Loucy (cell line): ENCODE measurements at regions not wholly inside any gene's neighbourhood (a gene's known extent, or its start where the extent isn't known, plus 50 kb on each side); places are given as distances from the start of the nearest gene placed in this dataset.

Source experiments
- H2AFZ ChIP-seq: fragments of 200-600 bp; sonication (generic); 2 replicates; pipeline ENCODE4 v1.6.0; 2016; ENCODE audit warnings: antibody characterized with exemption, mild to moderate bottlenecking, low read length, moderate library complexity
- H3F3A ChIP-seq: fragments of 200-600 bp; 2 replicates; pipeline ENCODE4 v1.6.0; 2016; ENCODE audit warnings: antibody characterized with exemption, low read depth, mild to moderate bottlenecking
- H3K27me3 ChIP-seq: fragments of 200-600 bp; sonication (generic); 2 replicates; pipeline ENCODE4 v1.6.1; 2014; ENCODE audit warnings: low read length, mild to moderate bottlenecking; ENCODE audit not compliant: insufficient read depth, poor library complexity, severe bottlenecking
- H3K36me3 ChIP-seq: fragments of 200-600 bp; sonication (generic); 2 replicates; pipeline ENCODE4 v1.6.1; 2016; ENCODE audit warnings: low read length; ENCODE audit not compliant: insufficient read depth
- H3K4me1 ChIP-seq: fragments of 200-600 bp; sonication (generic); 2 replicates; pipeline ENCODE4 v1.5.1; 2014; ENCODE audit warnings: low read length, mild to moderate bottlenecking; ENCODE audit not compliant: insufficient read depth, poor library complexity, severe bottlenecking
- H3K4me2 ChIP-seq: fragments of 200-600 bp; sonication (generic); 2 replicates; pipeline ENCODE4 v1.6.0; 2014; ENCODE audit warnings: antibody characterized with exemption, low read length, low read depth, mild to moderate bottlenecking; ENCODE audit not compliant: poor library complexity, severe bottlenecking
- H3K4me3 ChIP-seq: fragments of 200-600 bp; sonication (generic); 2 replicates; pipeline ENCODE4 v1.5.1; 2014; ENCODE audit warnings: low read length, mild to moderate bottlenecking, mixed read lengths; ENCODE audit not compliant: poor library complexity, severe bottlenecking
- H3K79me2 ChIP-seq: fragments of 200-600 bp; sonication (generic); 2 replicates; pipeline ENCODE4 v1.6.1; 2014; ENCODE audit warnings: low read length; ENCODE audit not compliant: insufficient read depth
- H3K9ac ChIP-seq: fragments of 200-600 bp; sonication (generic); 2 replicates; pipeline ENCODE4 v1.6.0; 2014; ENCODE audit warnings: mild to moderate bottlenecking, low read depth, low read length, moderate library complexity; ENCODE audit not compliant: poor library complexity, severe bottlenecking
- H3K9me2 ChIP-seq: fragments of 200-600 bp; sonication (generic); replicated peaks from 2 replicates; pipeline ENCODE4 v1.6.1; 2016; ENCODE audit warnings: low read depth, low read length, mixed read lengths
- H3K9me3 ChIP-seq: fragments of 200-600 bp; sonication (generic); 2 replicates; pipeline ENCODE4 v1.6.1; 2014; ENCODE audit warnings: mild to moderate bottlenecking, antibody characterized with exemption, low read length, low read depth; ENCODE audit not compliant: insufficient read depth
- H4K20me1 ChIP-seq: fragments of 200-600 bp; sonication (generic); 2 replicates; pipeline ENCODE4 v1.6.0; 2014; ENCODE audit warnings: antibody characterized with exemption, low read length, mild to moderate bottlenecking; ENCODE audit not compliant: insufficient read depth, poor library complexity, severe bottlenecking
- EZH2phosphoT487 ChIP-seq: fragments of 200-600 bp; IDR thresholded peaks from 2 replicates; pipeline ENCODE4 v1.6.1; 2018; ENCODE audit warnings: antibody characterized with exemption, mild to moderate bottlenecking, moderate library complexity, borderline replicate concordance
- TF ChIP-seq, protein P1 (sequence below): fragments of 200-600 bp; sonication (generic); conservative IDR thresholded peaks from 2 replicates; pipeline ENCODE4 v1.5.1; 2014; ENCODE audit warnings: mild to moderate bottlenecking, antibody characterized with exemption, low read length

DNA sequence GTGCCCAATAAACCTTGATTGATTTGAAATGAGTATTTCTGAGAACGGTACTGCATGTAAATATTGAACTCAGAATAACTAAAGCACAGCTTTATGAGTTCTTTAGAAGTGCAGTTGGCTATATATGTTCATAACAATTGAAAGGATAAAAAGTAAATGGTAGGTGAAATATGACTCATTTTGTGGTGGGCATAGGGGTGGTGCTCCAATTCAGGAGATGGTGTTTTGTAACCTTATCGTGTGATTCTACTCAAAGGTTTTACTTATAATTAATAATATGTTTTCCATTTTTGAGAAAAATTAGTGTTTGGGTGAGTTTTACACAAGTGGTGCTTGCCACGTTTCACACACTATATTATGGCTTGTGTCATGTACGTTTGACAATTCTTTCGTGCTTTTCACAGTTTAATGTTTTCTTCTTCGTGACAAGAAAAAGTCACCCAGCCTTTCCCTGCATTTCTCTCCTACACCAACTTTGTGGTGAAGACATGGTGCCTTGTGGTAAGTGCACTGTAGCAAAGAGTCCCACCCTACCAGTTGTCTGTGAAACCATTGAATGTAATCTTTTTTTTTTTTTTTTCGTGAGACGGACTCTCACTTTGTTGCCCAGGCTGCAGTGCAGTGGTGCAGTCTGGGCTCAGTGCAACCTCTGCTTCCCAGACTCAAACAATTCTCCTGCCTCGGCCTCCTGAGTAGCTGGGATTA, 492.5 kb upstream of the SGCD start:
- H3K79me2 ChIP-seq = no peaks in the 10 kb centered on the region
- H3K9me2 ChIP-seq = no peaks in the 10 kb centered on the region
- no peaks in the 10 kb centered on the region for H3K36me3 ChIP-seq
- TF ChIP-seq EZH2phosphoT487 = no peak
- H3K27me3 ChIP-seq = no peaks in the 10 kb centered on the region
- no peaks in the 10 kb centered on the region for H3K9me3 ChIP-seq
- H3K4me2 ChIP-seq = no peak overlapping the region
- no peak overlapping the region for H2AFZ ChIP-seq
- no peaks in the 10 kb centered on the region for H4K20me1 ChIP-seq
- no peaks in the 10 kb centered on the region for H3K4me1 ChIP-seq
- no peaks in the 10 kb centered on the region for H3F3A ChIP-seq
- no peak overlapping the region for H3K4me3 ChIP-seq
- H3K9ac ChIP-seq = no peak overlapping the region

DNA sequence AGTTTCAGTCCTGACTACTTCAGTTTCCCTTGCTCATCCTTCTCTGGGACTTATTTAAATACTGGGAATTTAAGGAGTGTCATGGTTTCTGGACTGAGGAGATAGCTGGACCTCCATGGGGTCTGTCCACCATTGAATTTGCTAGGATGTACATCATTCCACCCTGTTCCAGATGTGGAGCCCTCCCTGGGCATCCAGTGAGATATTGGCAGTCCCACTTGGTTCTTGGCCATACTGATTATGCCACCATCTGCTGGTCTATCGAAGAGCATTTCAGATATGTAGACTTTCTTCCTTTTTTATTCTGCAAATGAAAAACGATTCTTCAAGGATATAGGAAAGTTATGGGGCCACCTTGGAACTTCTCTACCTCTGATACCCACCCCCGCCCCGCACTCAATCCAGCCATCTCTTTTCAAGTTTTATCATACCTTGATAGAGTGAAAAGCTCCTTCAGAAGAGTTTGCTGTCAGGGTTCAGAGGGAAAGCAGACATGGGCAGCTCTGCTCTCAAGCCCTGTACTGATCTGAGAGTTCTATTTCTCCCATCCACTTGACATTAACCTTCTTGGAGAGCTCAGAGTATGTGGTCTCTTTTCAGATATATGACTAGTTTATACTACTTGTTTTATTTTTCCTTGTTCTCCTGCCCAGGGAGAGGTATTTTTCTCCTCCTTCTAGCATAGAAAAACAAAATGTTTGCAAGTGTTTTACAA, 490.7 kb upstream of the SGCD start:
- Histone ChIP-seq H3K27me3 (no peaks in the 10 kb centered on the region), H3K79me2 (no peaks in the 10 kb centered on the region), H3K36me3 (no peaks in the 10 kb centered on the region), H3K9me2 (no peaks in the 10 kb centered on the region), H3K9me3 (no peaks in the 10 kb centered on the region), H3K9ac (no peak overlapping the region), H2AFZ (no peak overlapping the region), H3K4me1 (no peaks in the 10 kb centered on the region), H3F3A (no peaks in the 10 kb centered on the region), H3K4me2 (no peak overlapping the region), H3K4me3 (no peak overlapping the region), H4K20me1 (no peaks in the 10 kb centered on the region)
- TF ChIP-seq, protein P1, sequence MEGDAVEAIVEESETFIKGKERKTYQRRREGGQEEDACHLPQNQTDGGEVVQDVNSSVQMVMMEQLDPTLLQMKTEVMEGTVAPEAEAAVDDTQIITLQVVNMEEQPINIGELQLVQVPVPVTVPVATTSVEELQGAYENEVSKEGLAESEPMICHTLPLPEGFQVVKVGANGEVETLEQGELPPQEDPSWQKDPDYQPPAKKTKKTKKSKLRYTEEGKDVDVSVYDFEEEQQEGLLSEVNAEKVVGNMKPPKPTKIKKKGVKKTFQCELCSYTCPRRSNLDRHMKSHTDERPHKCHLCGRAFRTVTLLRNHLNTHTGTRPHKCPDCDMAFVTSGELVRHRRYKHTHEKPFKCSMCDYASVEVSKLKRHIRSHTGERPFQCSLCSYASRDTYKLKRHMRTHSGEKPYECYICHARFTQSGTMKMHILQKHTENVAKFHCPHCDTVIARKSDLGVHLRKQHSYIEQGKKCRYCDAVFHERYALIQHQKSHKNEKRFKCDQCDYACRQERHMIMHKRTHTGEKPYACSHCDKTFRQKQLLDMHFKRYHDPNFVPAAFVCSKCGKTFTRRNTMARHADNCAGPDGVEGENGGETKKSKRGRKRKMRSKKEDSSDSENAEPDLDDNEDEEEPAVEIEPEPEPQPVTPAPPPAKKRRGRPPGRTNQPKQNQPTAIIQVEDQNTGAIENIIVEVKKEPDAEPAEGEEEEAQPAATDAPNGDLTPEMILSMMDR = no peak
- no peak for TF ChIP-seq EZH2phosphoT487

DNA sequence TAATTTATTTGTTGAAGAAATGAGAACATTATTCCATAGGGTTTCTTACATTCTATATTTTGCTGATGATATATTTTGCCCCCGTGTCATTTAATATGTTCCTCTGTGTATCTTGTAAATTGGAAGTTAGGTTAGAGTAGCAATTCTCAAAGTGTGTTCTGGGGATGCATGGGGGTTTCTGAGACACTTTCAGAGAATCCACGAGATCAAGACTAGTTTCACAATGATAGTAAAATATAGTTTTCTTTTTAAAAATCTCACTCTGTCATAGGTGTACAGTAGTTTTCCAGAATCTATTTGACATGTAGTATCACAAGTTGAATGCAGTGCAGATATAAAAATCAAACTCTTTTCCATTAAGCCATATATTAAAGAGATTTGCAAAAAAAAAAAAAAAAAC, 488.6 kb upstream of the SGCD start:
- no peak overlapping the region for H2AFZ ChIP-seq
- H3K4me1 ChIP-seq = no peaks in the 10 kb centered on the region
- no peak overlapping the region for H3K4me2 ChIP-seq
- no peaks in the 10 kb centered on the region for H3K79me2 ChIP-seq
- H4K20me1 ChIP-seq = no peaks in the 10 kb centered on the region
- no peaks in the 10 kb centered on the region for H3K36me3 ChIP-seq
- H3K27me3 ChIP-seq = no peaks in the 10 kb centered on the region
- H3K4me3 ChIP-seq = no peak overlapping the region
- no peak for TF ChIP-seq EZH2phosphoT487
- TF ChIP-seq, protein P1 = no peak
- H3K9ac ChIP-seq = no peak overlapping the region
- no peaks in the 10 kb centered on the region for H3K9me2 ChIP-seq
- no peaks in the 10 kb centered on the region for H3K9me3 ChIP-seq
- no peaks in the 10 kb centered on the region for H3F3A ChIP-seq
